ENCODE measurements at regions not wholly inside any gene's neighbourhood (a gene's known extent, or its start where the extent isn't known, plus 50 kb on each side); places are given as distances from the start of the nearest gene placed in this dataset. TPM values are rescaled to one million over a fixed set of nuclear protein-coding genes. Genes with fewer than 3 reads are reported as not detected.

MicroRNA genes in the stretch of these regions (microRNA counts, 767-probe panel; counts per million panel counts)
- microRNA hsa-miR-1267, result 723 counts per million, percentile 96 among the panel's probes with 10 or more counts

Small RNAs in the stretch of these regions (microRNA-seq; reads per million reads assigned to microRNA genes)
- gene MIR1267 (ENCODE audit: borderline number of aligned reads, borderline replicate concordance), result not detected

Small RNAs in the stretch of these regions (small RNA-seq; reads per million reads assigned to genes)
- gene MIR1267 (ENCODE audit: insufficient read depth, insufficient read length, low read depth, low replicate concordance), result not detected
- 7.7 reads per million, percentile 52 among the genes with 10 or more reads in this experiment for gene SNORD31B (ENCODE audit: insufficient read depth, insufficient read length, low read depth, low replicate concordance)
